ENCODE measurements at regions not wholly inside any gene's neighbourhood (a gene's known extent, or its start where the extent isn't known, plus 50 kb on each side); places are given as distances from the start of the nearest gene placed in this dataset.

GRCh38 chr5:74288448-74289108 lies 351.9 kb downstream of the ENC1 start:
- ATAC-seq (peak; percentile 90 to 93 (median 91)), DNase-seq (peak; percentile 51 to 76)
- WGBS, 3 donors, result 12 to 22% (median 16%) methylated on average over 3 of the region's 3 CpGs
- no peak overlapping the region for H3K4me3 ChIP-seq
- no peaks in the 10 kb centered on the region for H3K9me3 ChIP-seq
- intact Hi-C loops (cut with DNase I), result loop anchor here (5.0 kb wide), 2 partner anchors 84 to 354 kb away; partner anchors contain the start of gene ENC1 (in 1 of the 2)
- H3K27me3 ChIP-seq (ENCODE audit: insufficient read depth in 3 of 3, low read length in 2 of 3), result no peaks in the 10 kb centered on the region
- H3K4me1 ChIP-seq, result peaks cover 46% of the 10 kb centered on the region
- peak overlapping the region; percentile 88 for H3K27ac ChIP-seq
- H3K36me3 ChIP-seq (ENCODE audit: insufficient read depth in 1 of 2, low read depth in 1 of 2), result no peaks in the 10 kb centered on the region
- TF ChIP-seq, protein P1, sequence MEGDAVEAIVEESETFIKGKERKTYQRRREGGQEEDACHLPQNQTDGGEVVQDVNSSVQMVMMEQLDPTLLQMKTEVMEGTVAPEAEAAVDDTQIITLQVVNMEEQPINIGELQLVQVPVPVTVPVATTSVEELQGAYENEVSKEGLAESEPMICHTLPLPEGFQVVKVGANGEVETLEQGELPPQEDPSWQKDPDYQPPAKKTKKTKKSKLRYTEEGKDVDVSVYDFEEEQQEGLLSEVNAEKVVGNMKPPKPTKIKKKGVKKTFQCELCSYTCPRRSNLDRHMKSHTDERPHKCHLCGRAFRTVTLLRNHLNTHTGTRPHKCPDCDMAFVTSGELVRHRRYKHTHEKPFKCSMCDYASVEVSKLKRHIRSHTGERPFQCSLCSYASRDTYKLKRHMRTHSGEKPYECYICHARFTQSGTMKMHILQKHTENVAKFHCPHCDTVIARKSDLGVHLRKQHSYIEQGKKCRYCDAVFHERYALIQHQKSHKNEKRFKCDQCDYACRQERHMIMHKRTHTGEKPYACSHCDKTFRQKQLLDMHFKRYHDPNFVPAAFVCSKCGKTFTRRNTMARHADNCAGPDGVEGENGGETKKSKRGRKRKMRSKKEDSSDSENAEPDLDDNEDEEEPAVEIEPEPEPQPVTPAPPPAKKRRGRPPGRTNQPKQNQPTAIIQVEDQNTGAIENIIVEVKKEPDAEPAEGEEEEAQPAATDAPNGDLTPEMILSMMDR (IDR thresholded peaks at IDR 0.05), result no peak

DNA sequence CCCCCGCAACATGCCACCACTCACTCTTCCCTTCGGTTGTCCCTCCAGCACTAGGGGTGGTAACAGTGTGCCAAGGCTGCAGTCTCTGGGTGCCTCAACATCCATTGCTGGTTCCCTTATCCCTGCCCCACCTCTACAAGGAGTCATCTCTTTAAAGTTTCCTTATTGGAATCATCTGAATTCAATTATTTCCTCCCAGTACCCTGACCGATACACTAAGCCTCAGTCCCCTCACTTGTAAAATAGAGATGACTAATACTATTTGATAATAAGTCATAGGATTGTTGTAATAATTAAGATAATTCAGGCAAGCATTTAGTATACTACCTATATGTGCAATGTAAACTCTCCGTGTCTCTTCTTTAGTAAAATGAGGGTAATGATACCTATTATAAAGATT lies 352.5 kb downstream of the ENC1 start:
- Histone ChIP-seq H3K27me3 (ENCODE audit: insufficient read depth in 3 of 3, low read length in 2 of 3) (no peaks in the 10 kb centered on the region), H3K4me1 (peaks cover 43% of the 10 kb centered on the region), H3K27ac (peak overlapping the region; percentile 88), H3K36me3 (ENCODE audit: insufficient read depth in 1 of 2, low read depth in 1 of 2) (no peaks in the 10 kb centered on the region), H3K4me3 (no peak overlapping the region), H3K9me3 (no peaks in the 10 kb centered on the region)
- intact Hi-C loops (cut with DNase I), result loop anchor here (5.0 kb wide), 2 partner anchors 84 to 354 kb away; partner anchors contain the start of gene ENC1 (in 1 of the 2)
- WGBS, 3 donors, result 91 to 97% (median 95%) methylated on average over 4 of the region's 4 CpGs
- ATAC-seq (peak in 1 of 4 donors; percentile 13), DNase-seq (no peak)
- TF ChIP-seq, protein P1 (IDR thresholded peaks at IDR 0.05), result no peak

DNA sequence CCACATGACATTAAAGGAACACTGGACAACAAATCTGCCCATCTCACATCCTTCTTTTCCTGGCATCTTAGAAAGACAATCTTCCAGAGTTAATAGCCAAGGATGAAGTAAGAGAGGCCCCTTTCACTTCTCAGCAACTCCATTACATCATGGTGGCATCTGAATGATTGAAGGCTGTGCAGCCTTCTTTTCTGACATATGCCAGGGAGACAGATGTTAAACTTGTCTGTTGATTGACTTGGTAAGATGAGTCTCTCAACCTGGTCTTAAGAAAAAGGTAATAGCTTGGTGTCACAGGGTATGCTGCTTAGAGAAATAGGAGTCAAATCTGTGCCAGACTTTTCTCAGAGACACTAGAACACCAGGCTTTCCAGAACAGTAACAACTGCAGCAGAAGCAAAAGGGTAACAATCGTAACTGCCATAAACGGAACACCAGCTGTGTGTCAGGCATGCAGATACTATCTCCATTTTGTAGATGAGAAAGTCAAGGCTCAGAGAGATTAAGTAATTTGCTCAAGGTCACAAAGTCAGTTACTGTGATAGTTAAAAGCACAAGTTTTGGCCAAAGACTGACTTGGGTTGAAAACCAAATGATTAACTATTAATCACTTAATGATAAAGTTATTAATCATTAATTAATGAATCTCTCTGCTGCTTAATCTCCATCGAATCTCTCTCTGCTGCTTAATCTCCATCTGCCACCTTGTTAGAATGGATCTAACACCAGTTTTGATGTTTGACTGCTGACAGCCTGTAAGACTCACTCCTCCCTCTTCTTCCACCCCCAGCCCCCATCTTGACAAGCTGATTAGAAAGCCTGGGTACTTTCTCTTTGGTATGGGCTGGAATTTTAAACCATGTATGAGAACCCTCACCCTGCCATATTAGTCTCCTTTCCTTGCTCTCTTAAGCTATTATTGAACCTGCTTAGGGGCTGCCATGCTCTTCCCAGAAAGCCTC lies 353.5 kb downstream of the ENC1 start:
- Histone ChIP-seq H3K4me1 (peaks cover 33% of the 10 kb centered on the region), H3K9me3 (no peaks in the 10 kb centered on the region), H3K36me3 (ENCODE audit: insufficient read depth in 1 of 2, low read depth in 1 of 2) (no peaks in the 10 kb centered on the region), H3K4me3 (no peak overlapping the region), H3K27ac (peak overlapping the region; percentile 88), H3K27me3 (ENCODE audit: insufficient read depth in 3 of 3, low read length in 2 of 3) (no peaks in the 10 kb centered on the region)
- DNase-seq, result no peak
- WGBS, 3 donors, result 65 to 82% (median 81%) methylated on average over 3 of the region's 3 CpGs
- ATAC-seq, result no peak
- TF ChIP-seq, protein P1 (IDR thresholded peaks at IDR 0.05), result no peak
- intact Hi-C loops (cut with DNase I), result loop anchor here (5.0 kb wide), 2 partner anchors 85 to 355 kb away; partner anchors contain the start of gene ENC1 (in 1 of the 2)

- intact Hi-C loops (cut with DNase I), result loop anchor here (5.0 kb wide), 2 partner anchors 87 to 357 kb away; partner anchors contain the start of gene ENC1 (in 1 of the 2)
- ATAC-seq, result no peak
- H3K27ac ChIP-seq, result no peak overlapping the region
These were observed 354.8 kb downstream of the ENC1 start for GRCh38 chr5:74285675-74286280.

More at GRCh38 chr5:74285675-74286280, 354.8 kb downstream of the ENC1 start:
- Histone ChIP-seq H3K27me3 (ENCODE audit: insufficient read depth in 3 of 3, low read length in 2 of 3) (no peaks in the 10 kb centered on the region), H3K4me1 (peaks cover 25% of the 10 kb centered on the region), H3K9me3 (no peaks in the 10 kb centered on the region), H3K36me3 (ENCODE audit: insufficient read depth in 1 of 2, low read depth in 1 of 2) (no peaks in the 10 kb centered on the region), H3K4me3 (no peak overlapping the region)
- DNase-seq, result no peak
- 51 to 74% (median 60%) methylated on average over 5 of the region's 5 CpGs for WGBS, 3 donors
- TF ChIP-seq, protein P1 (IDR thresholded peaks at IDR 0.05), result no peak
